H9 (cell line): ENCODE measurements at regions not wholly inside any gene's neighbourhood (a gene's known extent, or its start where the extent isn't known, plus 50 kb on each side); places are given as distances from the start of the nearest gene placed in this dataset.

ENCODE experiments used
- DNase-seq: peaks from one replicate; pipeline ENCODE4 v3.0.0-alpha.2; 2017
- H2AFZ ChIP-seq: one replicate; pipeline ENCODE4 v1.6.1; 2013; ENCODE audit warnings: mild to moderate bottlenecking, low read length, control low read depth, moderate library complexity
- H2AK5ac ChIP-seq: 2 replicates; pipeline ENCODE4 v1.6.1; 2013; ENCODE audit warnings: low read length, control low read depth, mixed read lengths; ENCODE audit not compliant: insufficient read length
- H2BK120ac ChIP-seq: one replicate; pipeline ENCODE4 v1.6.1; 2013; ENCODE audit warnings: low read depth, mild to moderate bottlenecking, low read length, control low read depth, inconsistent platforms; ENCODE audit not compliant: poor library complexity, severe bottlenecking
- H2BK12ac ChIP-seq: 2 replicates; pipeline ENCODE4 v1.6.1; 2013; ENCODE audit warnings: low read length, control low read depth, mixed read lengths, low read depth; ENCODE audit not compliant: insufficient read length
- H2BK15ac ChIP-seq: 2 replicates; pipeline ENCODE4 v1.6.1; 2013; ENCODE audit warnings: low read depth, low read length, control low read depth
- H2BK20ac ChIP-seq: one replicate; pipeline ENCODE4 v1.6.1; 2013; ENCODE audit warnings: low read depth, mild to moderate bottlenecking, low read length, control low read depth, inconsistent platforms; ENCODE audit not compliant: poor library complexity, severe bottlenecking
- H2BK5ac ChIP-seq: 2 replicates; pipeline ENCODE4 v1.6.1; 2013; ENCODE audit warnings: low read length, control low read depth, mixed read lengths; ENCODE audit not compliant: insufficient read length
- H3K14ac ChIP-seq: 2 replicates; pipeline ENCODE4 v1.6.1; 2013; ENCODE audit warnings: low read length, control low read depth; ENCODE audit not compliant: insufficient read depth
- H3K18ac ChIP-seq: 2 replicates; pipeline ENCODE4 v1.6.1; 2013; ENCODE audit warnings: low read depth, mild to moderate bottlenecking, mixed read lengths, low read length, control low read depth; ENCODE audit not compliant: insufficient read length
- H3K23ac ChIP-seq: 2 replicates; pipeline ENCODE4 v1.6.1; 2013; ENCODE audit warnings: low read length, control low read depth, mixed read lengths, low read depth; ENCODE audit not compliant: insufficient read length
- H3K23me2 ChIP-seq: 2 replicates; pipeline ENCODE4 v1.6.1; 2013; ENCODE audit warnings: low read depth, mild to moderate bottlenecking, mixed read lengths, low read length, control low read depth; ENCODE audit not compliant: insufficient read length, poor library complexity, severe bottlenecking
- H3K27ac ChIP-seq: 2 replicates; pipeline ENCODE4 v1.5.1; 2013; ENCODE audit warnings: low read length, control low read depth, mixed read lengths, low read depth; ENCODE audit not compliant: insufficient read length
- H3K27me3 ChIP-seq: 2 replicates; pipeline ENCODE4 v1.6.1; 2013; ENCODE audit warnings: low read length, control low read depth, inconsistent platforms; ENCODE audit not compliant: insufficient read depth
- H3K4ac ChIP-seq: 2 replicates; pipeline ENCODE4 v1.6.1; 2013; ENCODE audit warnings: low read depth, mild to moderate bottlenecking, control low read depth, inconsistent platforms, low read length, moderate library complexity
- H3K4me1 ChIP-seq: 2 replicates; pipeline ENCODE4 v1.6.1; 2013; ENCODE audit warnings: low read length, control low read depth, inconsistent platforms; ENCODE audit not compliant: insufficient read depth
- H3K4me2 ChIP-seq: 2 replicates; pipeline ENCODE4 v1.6.1; 2013; ENCODE audit warnings: low read length, control low read depth, mixed read lengths; ENCODE audit not compliant: insufficient read length, insufficient read depth
- H3K56ac ChIP-seq: 2 replicates; pipeline ENCODE4 v1.6.1; 2013; ENCODE audit warnings: low read depth, mild to moderate bottlenecking, mixed read lengths, low read length, control low read depth; ENCODE audit not compliant: insufficient read length
- H3K79me1 ChIP-seq: 2 replicates; pipeline ENCODE4 v1.6.1; 2013; ENCODE audit warnings: low read depth, mild to moderate bottlenecking, moderate library complexity, low read length, control low read depth, inconsistent platforms; ENCODE audit not compliant: insufficient read depth, poor library complexity, severe bottlenecking
- H3K79me2 ChIP-seq: 2 replicates; pipeline ENCODE4 v1.6.1; 2013; ENCODE audit warnings: low read length, control low read depth, inconsistent platforms; ENCODE audit not compliant: insufficient read depth
- H3K9ac ChIP-seq: 2 replicates; pipeline ENCODE4 v1.6.1; 2013; ENCODE audit warnings: low read length, control low read depth, mixed read lengths; ENCODE audit not compliant: insufficient read length; ENCODE audit errors: extremely low read depth
- H3K9me3 ChIP-seq: one replicate; pipeline ENCODE4 v1.6.1; 2013; ENCODE audit warnings: low read depth, low read length, inconsistent platforms; ENCODE audit not compliant: control insufficient read depth
- H3T11ph ChIP-seq: one replicate; pipeline ENCODE4 v1.6.1; 2013; ENCODE audit warnings: mild to moderate bottlenecking, low read length, control low read depth, inconsistent platforms
- H4K20me1 ChIP-seq: one replicate; pipeline ENCODE4 v1.6.1; 2013; ENCODE audit not compliant: control insufficient read depth, insufficient read length, insufficient read depth
- H4K5ac ChIP-seq: 2 replicates; pipeline ENCODE4 v1.6.1; 2013; ENCODE audit warnings: low read depth, mild to moderate bottlenecking, mixed read lengths, low read length, control low read depth; ENCODE audit not compliant: insufficient read length
- H4K8ac ChIP-seq: replicated peaks from 2 replicates; pipeline ENCODE4 v1.6.1; 2013; ENCODE audit warnings: low read length, control low read depth, mixed read lengths, low read depth; ENCODE audit not compliant: insufficient read length
- H4K91ac ChIP-seq: 2 replicates; pipeline ENCODE4 v1.6.1; 2013; ENCODE audit warnings: low read depth, mild to moderate bottlenecking, moderate library complexity, mixed read lengths, low read length, control low read depth; ENCODE audit not compliant: insufficient read length
- H3K27ac Mint-ChIP-seq, 3 experiments: 2 replicates in 2 of 3; 3 replicates in 1 of 3; pipeline ENCODE4 v1.8.0; 2020 to 2021; ENCODE audit warnings: mixed read lengths in 3 of 3, mild to moderate bottlenecking in 1 of 3, moderate library complexity in 1 of 3
- H3K27me3 Mint-ChIP-seq: 2 replicates; pipeline ENCODE4 v1.8.0; 2021; ENCODE audit warnings: low read depth, mild to moderate bottlenecking, moderate library complexity, mixed read lengths
- H3K36me3 Mint-ChIP-seq, 3 experiments: 2 replicates in 2 of 3; 3 replicates in 1 of 3; pipeline ENCODE4 v1.8.0; 2020 to 2021; ENCODE audit warnings: low read depth in 3 of 3, mixed read lengths in 3 of 3; ENCODE audit not compliant: insufficient read depth in 1 of 3
- H3K4me1 Mint-ChIP-seq, 2 experiments: 2 replicates each; pipeline ENCODE4 v1.8.0; 2020; ENCODE audit warnings: mixed read lengths in 2 of 2
- H3K4me3 Mint-ChIP-seq, 2 experiments: 2 replicates in 1 of 2; 3 replicates in 1 of 2; pipeline ENCODE4 v1.8.0; 2020 to 2021; ENCODE audit warnings: mild to moderate bottlenecking in 2 of 2, mixed read lengths in 2 of 2, moderate library complexity in 1 of 2
- H3K9me3 Mint-ChIP-seq, 2 experiments: 2 replicates in 1 of 2; 3 replicates in 1 of 2; pipeline ENCODE4 v1.8.0; 2020; ENCODE audit warnings: mild to moderate bottlenecking in 2 of 2, mixed read lengths in 2 of 2, moderate library complexity in 1 of 2
- CTCF ChIP-seq: fragments of 200-600 bp; sonication (generic); conservative IDR thresholded peaks from 3 replicates; pipeline ENCODE4 v1.8.0; 2021; ENCODE audit warnings: antibody characterized with exemption, mild to moderate bottlenecking
- WGBS: extraction: QIAGEN DNeasy Blood & Tissue Kit; methylation state at CpG from one replicate; pipeline ENCODE4 v1.1.7; 2013; ENCODE audit warnings: missing lambda C conversion rate, low lambda C conversion rate, mixed read lengths; ENCODE audit not compliant: insufficient read length; ENCODE audit errors: extremely low coverage; 5-methylcytosine and 5-hydroxymethylcytosine counted together

GRCh38 chr10:3265088-3265487 lies 92.5 kb upstream of the PITRM1 start:
- Histone ChIP-seq H3K9me3 (no peaks in the 10 kb centered on the region), H4K20me1 (no peaks in the 10 kb centered on the region), H3K9ac (no peak overlapping the region), H3K27me3 (no peaks in the 10 kb centered on the region), H4K5ac (no peak overlapping the region), H3K27ac (no peak overlapping the region), H3K56ac (no peak overlapping the region), H2BK12ac (no peak overlapping the region), H2BK5ac (no peak overlapping the region), H2AFZ (no peak overlapping the region), H3K79me2 (no peaks in the 10 kb centered on the region), H2BK15ac (no peak overlapping the region), H3K4me2 (no peak overlapping the region), H3K18ac (no peak overlapping the region), H3K23ac (no peak overlapping the region), H3K79me1 (no peaks in the 10 kb centered on the region), H4K91ac (no peak overlapping the region), H2BK120ac (no peak overlapping the region), H3K23me2 (no peaks in the 10 kb centered on the region), H3T11ph (no peak overlapping the region), H2AK5ac (no peak overlapping the region), H4K8ac (no peak overlapping the region), H3K4ac (no peak overlapping the region), H3K14ac (no peak overlapping the region), H2BK20ac (no peak overlapping the region), H3K4me1 (no peaks in the 10 kb centered on the region)
- Mint-ChIP-seq H3K4me1 (peaks cover 24 to 27% of the 10 kb centered on the region in 2 experiments), H3K27ac (no peak overlapping the region), H3K36me3 (no peaks in the 10 kb centered on the region), H3K9me3 (no peaks in the 10 kb centered on the region), H3K27me3 (peaks cover 10% of the 10 kb centered on the region), H3K4me3 (no peak overlapping the region)
- TF ChIP-seq CTCF, result no peak
- no CpG with 5 or more reads among the region's 4 CpGs for WGBS
- no peak for DNase-seq
